ENCODE measurements at regions not wholly inside any gene's neighbourhood (a gene's known extent, or its start where the extent isn't known, plus 50 kb on each side); places are given as distances from the start of the nearest gene placed in this dataset.

DNA sequence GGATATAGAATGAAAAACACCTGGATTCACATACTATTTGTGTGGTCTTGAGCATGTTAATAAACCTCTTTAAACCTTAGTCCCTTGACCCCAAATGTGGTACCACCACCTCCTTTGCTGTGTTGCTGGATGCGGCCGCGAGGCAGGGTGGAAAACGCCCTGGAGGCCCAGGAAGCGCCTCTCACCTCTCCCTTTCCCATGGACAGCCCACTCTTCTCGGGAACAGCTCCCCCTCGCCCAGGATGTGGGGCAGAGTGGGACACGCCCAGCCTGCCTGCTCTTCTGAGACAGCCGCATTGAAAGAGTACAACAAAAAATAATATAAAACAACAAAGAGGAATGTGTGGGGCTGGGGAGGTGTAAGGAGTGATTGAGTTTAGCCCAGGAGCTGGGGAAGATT, 549.0 kb upstream of the ID2 start:
- Histone ChIP-seq H3K36me3 (ENCODE audit: control insufficient read depth, low read length) (no peaks in the 10 kb centered on the region), H3K9me3 (ENCODE audit: control insufficient read depth, insufficient read depth, low read length) (no peaks in the 10 kb centered on the region), H3K27me3 (ENCODE audit: control insufficient read depth, low read length) (no peaks in the 10 kb centered on the region), H3K79me2 (ENCODE audit: control insufficient read depth, low read length) (no peaks in the 10 kb centered on the region), H3K9me2 (replicated peaks; ENCODE audit: control insufficient read depth, low read length) (no peaks in the 10 kb centered on the region), H3K4me1 (ENCODE audit: control insufficient read depth, low read length) (peaks cover 7% of the 10 kb centered on the region; the same call in 1 of the 2 replicates), H3K4me3 (ENCODE audit: low read length) (no peak overlapping the region), H4K20me1 (ENCODE audit: control insufficient read depth, insufficient read depth, low read depth, low read length) (no peaks in the 10 kb centered on the region), H3F3A (ENCODE audit: control insufficient read depth, insufficient read depth) (no peaks in the 10 kb centered on the region), H3K27ac (ENCODE audit: low read depth, low read length) (no peak overlapping the region), H3K4me2 (ENCODE audit: low read length) (no peak overlapping the region)
- no peak for TF ChIP-seq EZH2phosphoT487 (IDR thresholded peaks at IDR 0.05; ENCODE audit: borderline replicate concordance, low read length)

DNA sequence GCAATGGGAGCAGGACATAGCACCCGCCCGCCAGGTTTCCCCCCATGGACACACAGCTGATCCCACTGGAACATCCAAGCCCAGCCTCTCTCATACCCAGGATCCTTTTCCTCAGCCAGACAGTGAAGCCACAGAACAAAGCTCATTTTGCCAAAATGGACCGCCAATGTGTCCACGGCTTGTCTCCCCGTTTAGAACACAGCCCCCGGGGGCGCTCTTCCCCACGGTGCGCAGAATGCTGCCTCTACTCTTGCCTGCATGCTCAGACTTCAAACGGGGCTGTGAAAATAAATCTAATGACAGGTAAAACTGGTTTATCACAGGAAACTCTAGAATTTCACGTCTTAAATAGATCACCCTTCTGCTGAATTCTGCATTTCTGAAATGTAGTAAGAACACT, 548.5 kb upstream of the ID2 start:
- Histone ChIP-seq H3K27me3 (ENCODE audit: control insufficient read depth, low read length) (no peaks in the 10 kb centered on the region), H3K27ac (ENCODE audit: low read depth, low read length) (no peak overlapping the region), H4K20me1 (ENCODE audit: control insufficient read depth, insufficient read depth, low read depth, low read length) (no peaks in the 10 kb centered on the region), H3K9me2 (replicated peaks; ENCODE audit: control insufficient read depth, low read length) (no peaks in the 10 kb centered on the region), H3K4me1 (ENCODE audit: control insufficient read depth, low read length) (peaks cover 7% of the 10 kb centered on the region; the same call in 1 of the 2 replicates), H3F3A (ENCODE audit: control insufficient read depth, insufficient read depth) (no peaks in the 10 kb centered on the region), H3K36me3 (ENCODE audit: control insufficient read depth, low read length) (no peaks in the 10 kb centered on the region), H3K79me2 (ENCODE audit: control insufficient read depth, low read length) (no peaks in the 10 kb centered on the region), H3K9me3 (ENCODE audit: control insufficient read depth, insufficient read depth, low read length) (no peaks in the 10 kb centered on the region), H3K4me2 (ENCODE audit: low read length) (no peak overlapping the region), H3K4me3 (ENCODE audit: low read length) (no peak overlapping the region)
- no peak for TF ChIP-seq EZH2phosphoT487 (IDR thresholded peaks at IDR 0.05; ENCODE audit: borderline replicate concordance, low read length)
- TF ChIP-seq, protein P1, sequence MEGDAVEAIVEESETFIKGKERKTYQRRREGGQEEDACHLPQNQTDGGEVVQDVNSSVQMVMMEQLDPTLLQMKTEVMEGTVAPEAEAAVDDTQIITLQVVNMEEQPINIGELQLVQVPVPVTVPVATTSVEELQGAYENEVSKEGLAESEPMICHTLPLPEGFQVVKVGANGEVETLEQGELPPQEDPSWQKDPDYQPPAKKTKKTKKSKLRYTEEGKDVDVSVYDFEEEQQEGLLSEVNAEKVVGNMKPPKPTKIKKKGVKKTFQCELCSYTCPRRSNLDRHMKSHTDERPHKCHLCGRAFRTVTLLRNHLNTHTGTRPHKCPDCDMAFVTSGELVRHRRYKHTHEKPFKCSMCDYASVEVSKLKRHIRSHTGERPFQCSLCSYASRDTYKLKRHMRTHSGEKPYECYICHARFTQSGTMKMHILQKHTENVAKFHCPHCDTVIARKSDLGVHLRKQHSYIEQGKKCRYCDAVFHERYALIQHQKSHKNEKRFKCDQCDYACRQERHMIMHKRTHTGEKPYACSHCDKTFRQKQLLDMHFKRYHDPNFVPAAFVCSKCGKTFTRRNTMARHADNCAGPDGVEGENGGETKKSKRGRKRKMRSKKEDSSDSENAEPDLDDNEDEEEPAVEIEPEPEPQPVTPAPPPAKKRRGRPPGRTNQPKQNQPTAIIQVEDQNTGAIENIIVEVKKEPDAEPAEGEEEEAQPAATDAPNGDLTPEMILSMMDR (IDR thresholded peaks at IDR 0.05; ENCODE audit: low read depth, low read length, poor library complexity, severe bottlenecking) = no peak

DNA sequence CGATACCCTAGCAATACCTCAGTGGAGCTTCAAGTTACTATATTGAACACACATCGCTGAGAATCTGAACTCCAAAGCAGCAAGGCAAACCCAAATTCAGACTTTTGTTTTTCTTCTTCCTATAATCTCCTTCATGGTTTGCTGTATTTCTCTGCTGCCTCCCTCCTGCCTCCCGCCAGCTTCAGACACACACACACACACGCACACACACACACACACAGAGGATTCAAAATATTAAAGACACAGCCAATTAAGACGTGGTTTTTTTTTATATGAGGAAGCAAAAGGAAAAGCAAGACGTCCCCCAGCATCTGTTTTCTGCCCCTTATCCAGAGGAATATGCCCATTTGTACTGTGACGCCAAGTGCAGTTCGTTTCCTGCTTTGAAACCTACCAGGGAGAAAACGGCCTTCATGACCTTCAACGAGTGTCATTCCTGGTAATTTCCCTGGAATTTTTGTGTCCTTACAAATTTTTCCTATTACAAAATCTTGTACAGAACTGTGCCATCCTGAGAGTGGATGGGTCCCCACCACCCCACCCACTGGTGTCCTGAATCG, 547.9 kb upstream of the ID2 start:
- no peak overlapping the region for H3K27ac ChIP-seq (ENCODE audit: low read depth, low read length)
- no peak overlapping the region for H3K4me2 ChIP-seq (ENCODE audit: low read length)
- H4K20me1 ChIP-seq (ENCODE audit: control insufficient read depth, insufficient read depth, low read depth, low read length) = no peaks in the 10 kb centered on the region
- H3K9me3 ChIP-seq (ENCODE audit: control insufficient read depth, insufficient read depth, low read length) = no peaks in the 10 kb centered on the region
- no peaks in the 10 kb centered on the region for H3K9me2 ChIP-seq (replicated peaks; ENCODE audit: control insufficient read depth, low read length)
- no peaks in the 10 kb centered on the region for H3K79me2 ChIP-seq (ENCODE audit: control insufficient read depth, low read length)
- no peak for TF ChIP-seq EZH2phosphoT487 (IDR thresholded peaks at IDR 0.05; ENCODE audit: borderline replicate concordance, low read length)
- TF ChIP-seq, protein P1 (IDR thresholded peaks at IDR 0.05; ENCODE audit: low read depth, low read length, poor library complexity, severe bottlenecking) = no peak
- no peaks in the 10 kb centered on the region for H3K36me3 ChIP-seq (ENCODE audit: control insufficient read depth, low read length)
- no peaks in the 10 kb centered on the region for H3K27me3 ChIP-seq (ENCODE audit: control insufficient read depth, low read length)
- no peaks in the 10 kb centered on the region for H3F3A ChIP-seq (ENCODE audit: control insufficient read depth, insufficient read depth)
- H3K4me1 ChIP-seq (ENCODE audit: control insufficient read depth, low read length) = peaks cover 7% of the 10 kb centered on the region; the same call in 1 of the 2 replicates
- H3K4me3 ChIP-seq (ENCODE audit: low read length) = no peak overlapping the region

DNA sequence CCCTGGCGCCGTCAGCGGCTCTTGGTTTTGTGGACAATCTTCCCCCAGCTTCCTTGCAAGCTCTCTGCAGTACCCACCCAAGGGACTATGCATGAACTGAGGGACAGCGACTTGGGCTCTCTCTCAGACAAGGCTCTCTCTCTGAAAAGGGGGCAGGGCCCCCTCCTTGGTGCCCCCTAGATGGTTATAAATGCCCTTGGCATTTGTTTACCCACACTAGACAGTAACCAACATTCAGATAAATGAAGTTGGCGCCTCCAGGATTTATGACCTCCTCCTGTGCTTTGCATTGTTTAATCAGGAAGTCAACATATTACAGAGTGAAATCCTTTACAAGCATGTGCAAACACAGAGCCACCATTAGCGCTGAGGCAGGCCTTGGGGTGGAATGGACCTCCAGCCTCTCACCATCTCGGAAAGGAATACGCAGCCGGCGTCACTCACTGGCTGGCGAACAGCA, 547.4 kb upstream of the ID2 start:
- peaks cover 7% of the 10 kb centered on the region; the same call in 1 of the 2 replicates for H3K4me1 ChIP-seq (ENCODE audit: control insufficient read depth, low read length)
- H4K20me1 ChIP-seq (ENCODE audit: control insufficient read depth, insufficient read depth, low read depth, low read length) = no peaks in the 10 kb centered on the region
- H3K4me2 ChIP-seq (ENCODE audit: low read length) = no peak overlapping the region
- H3K4me3 ChIP-seq (ENCODE audit: low read length) = no peak overlapping the region
- no peak for TF ChIP-seq EZH2phosphoT487 (IDR thresholded peaks at IDR 0.05; ENCODE audit: borderline replicate concordance, low read length)
- TF ChIP-seq, protein P1 (IDR thresholded peaks at IDR 0.05; ENCODE audit: low read depth, low read length, poor library complexity, severe bottlenecking) = no peak
- H3K36me3 ChIP-seq (ENCODE audit: control insufficient read depth, low read length) = no peaks in the 10 kb centered on the region
- no peaks in the 10 kb centered on the region for H3F3A ChIP-seq (ENCODE audit: control insufficient read depth, insufficient read depth)
- H3K9me3 ChIP-seq (ENCODE audit: control insufficient read depth, insufficient read depth, low read length) = no peaks in the 10 kb centered on the region
- no peak overlapping the region for H3K27ac ChIP-seq (ENCODE audit: low read depth, low read length)
- no peaks in the 10 kb centered on the region for H3K9me2 ChIP-seq (replicated peaks; ENCODE audit: control insufficient read depth, low read length)
- no peaks in the 10 kb centered on the region for H3K27me3 ChIP-seq (ENCODE audit: control insufficient read depth, low read length)
- no peaks in the 10 kb centered on the region for H3K79me2 ChIP-seq (ENCODE audit: control insufficient read depth, low read length)

Data from DOHH2 (cell line).